ENCODE measurements at regions not wholly inside any gene's neighbourhood (a gene's known extent, or its start where the extent isn't known, plus 50 kb on each side); places are given as distances from the start of the nearest gene placed in this dataset.
"Not testable (repeated sequence)": the region's sequence is repeated elsewhere in the genome, so short reads cannot be mapped to it uniquely, and the experiment has no call there.

GRCh38 chr4:118410138-118410537 lies 57.3 kb upstream of the PRSS12 start:
- Histone ChIP-seq H3K36me3 (no peaks in the 10 kb centered on the region), H3K4me1 (ENCODE audit: control insufficient read depth in 1 of 2, insufficient read depth in 1 of 2, low read depth in 1 of 2, low read length in 1 of 2) (no peaks in the 10 kb centered on the region), H3K27ac (no peak overlapping the region), H3K9me3 (no peaks in the 10 kb centered on the region), H3K27me3 (no peaks in the 10 kb centered on the region), H3K4me3 (ENCODE audit: low read depth in 1 of 2, low read length in 1 of 2) (no peak overlapping the region)
- TF ChIP-seq, protein P1, sequence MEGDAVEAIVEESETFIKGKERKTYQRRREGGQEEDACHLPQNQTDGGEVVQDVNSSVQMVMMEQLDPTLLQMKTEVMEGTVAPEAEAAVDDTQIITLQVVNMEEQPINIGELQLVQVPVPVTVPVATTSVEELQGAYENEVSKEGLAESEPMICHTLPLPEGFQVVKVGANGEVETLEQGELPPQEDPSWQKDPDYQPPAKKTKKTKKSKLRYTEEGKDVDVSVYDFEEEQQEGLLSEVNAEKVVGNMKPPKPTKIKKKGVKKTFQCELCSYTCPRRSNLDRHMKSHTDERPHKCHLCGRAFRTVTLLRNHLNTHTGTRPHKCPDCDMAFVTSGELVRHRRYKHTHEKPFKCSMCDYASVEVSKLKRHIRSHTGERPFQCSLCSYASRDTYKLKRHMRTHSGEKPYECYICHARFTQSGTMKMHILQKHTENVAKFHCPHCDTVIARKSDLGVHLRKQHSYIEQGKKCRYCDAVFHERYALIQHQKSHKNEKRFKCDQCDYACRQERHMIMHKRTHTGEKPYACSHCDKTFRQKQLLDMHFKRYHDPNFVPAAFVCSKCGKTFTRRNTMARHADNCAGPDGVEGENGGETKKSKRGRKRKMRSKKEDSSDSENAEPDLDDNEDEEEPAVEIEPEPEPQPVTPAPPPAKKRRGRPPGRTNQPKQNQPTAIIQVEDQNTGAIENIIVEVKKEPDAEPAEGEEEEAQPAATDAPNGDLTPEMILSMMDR (IDR thresholded peaks at IDR 0.05): no peak

DNA sequence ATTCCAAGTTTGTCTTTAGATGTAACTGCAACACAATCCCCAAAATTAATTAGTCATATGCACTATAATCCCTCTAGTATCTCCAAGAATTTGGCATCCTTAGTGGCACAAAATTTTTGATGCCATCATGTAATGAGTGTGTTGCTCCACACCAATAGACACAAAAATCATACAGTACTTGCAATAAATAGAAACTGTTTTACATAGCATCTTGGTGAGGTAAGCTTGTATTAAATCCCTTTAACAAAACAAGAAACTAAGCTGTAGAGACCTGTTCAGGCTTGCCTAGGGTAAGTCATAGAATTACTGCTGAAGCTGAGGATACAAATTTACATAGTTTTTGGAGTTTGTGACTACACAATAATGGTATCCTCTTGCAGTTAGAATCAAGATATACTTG lies 64.5 kb upstream of the PRSS12 start:
- no peak overlapping the region for H3K27ac ChIP-seq
- H3K4me1 ChIP-seq (ENCODE audit: control insufficient read depth in 1 of 2, insufficient read depth in 1 of 2, low read depth in 1 of 2, low read length in 1 of 2): peaks cover 0 to 3% of the 10 kb centered on the region in 2 experiments
- no peaks in the 10 kb centered on the region for H3K9me3 ChIP-seq
- no peak overlapping the region for H3K4me3 ChIP-seq (ENCODE audit: low read depth in 1 of 2, low read length in 1 of 2)
- no peaks in the 10 kb centered on the region for H3K36me3 ChIP-seq
- H3K27me3 ChIP-seq: no peaks in the 10 kb centered on the region
- TF ChIP-seq, protein P1 (IDR thresholded peaks at IDR 0.05): no peak

DNA sequence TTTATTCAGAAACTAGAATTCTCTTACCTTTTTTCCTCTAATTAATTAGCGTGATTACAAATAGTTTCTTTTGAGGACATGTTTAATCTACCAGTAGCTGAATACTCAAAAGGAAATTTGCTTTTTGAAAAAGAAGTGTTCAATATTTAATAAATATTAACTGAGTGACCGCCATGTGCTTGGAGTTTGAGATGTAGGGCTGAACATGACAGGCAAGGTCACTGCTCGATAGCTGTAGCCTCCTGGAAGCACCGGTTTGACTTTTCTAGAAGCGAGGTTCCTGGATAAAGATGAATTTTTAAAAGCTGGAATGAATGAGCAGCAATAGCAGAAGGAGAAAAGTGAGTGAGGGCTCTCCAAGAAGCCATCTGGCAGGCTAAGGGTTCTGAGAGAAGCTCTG lies 65.0 kb upstream of the PRSS12 start:
- H3K9me3 ChIP-seq; H3K27me3 ChIP-seq; H3K27ac ChIP-seq; H3K36me3 ChIP-seq; H3K4me3 ChIP-seq (ENCODE audit: low read depth in 1 of 2, low read length in 1 of 2); H3K4me1 ChIP-seq (ENCODE audit: control insufficient read depth in 1 of 2, insufficient read depth in 1 of 2, low read depth in 1 of 2, low read length in 1 of 2): not testable (repeated sequence)

DNA sequence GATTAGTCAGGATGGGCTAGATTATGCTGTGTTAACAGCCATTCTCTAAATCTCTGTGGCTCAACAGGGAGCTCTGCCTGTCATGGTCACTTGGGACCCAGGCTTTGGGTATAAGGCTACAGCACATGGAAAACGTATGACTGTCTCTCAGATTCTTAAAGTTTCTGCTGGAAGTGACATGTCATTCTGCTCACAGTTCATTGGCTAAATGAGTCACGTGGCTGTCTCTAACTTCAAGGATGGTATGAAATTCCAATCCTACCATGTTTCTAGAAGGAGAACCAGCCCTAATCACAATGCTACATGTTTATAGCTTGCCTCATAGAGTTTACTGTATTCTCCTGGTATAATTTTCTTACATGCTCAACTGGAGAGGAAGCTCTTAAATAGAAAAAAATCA lies 65.6 kb upstream of the PRSS12 start:
- not testable (repeated sequence) for H3K36me3 ChIP-seq; H3K9me3 ChIP-seq; H3K4me1 ChIP-seq (ENCODE audit: control insufficient read depth in 1 of 2, insufficient read depth in 1 of 2, low read depth in 1 of 2, low read length in 1 of 2); H3K27ac ChIP-seq; H3K27me3 ChIP-seq; H3K4me3 ChIP-seq (ENCODE audit: low read depth in 1 of 2, low read length in 1 of 2)

GRCh38 chr4:118419626-118420025 lies 66.8 kb upstream of the PRSS12 start:
- H3K27ac ChIP-seq: peak overlapping the region; percentile 36
- H3K4me3 ChIP-seq (ENCODE audit: low read depth in 1 of 2, low read length in 1 of 2); H3K9me3 ChIP-seq; H3K27me3 ChIP-seq; H3K36me3 ChIP-seq; H3K4me1 ChIP-seq (ENCODE audit: control insufficient read depth in 1 of 2, insufficient read depth in 1 of 2, low read depth in 1 of 2, low read length in 1 of 2): not testable (repeated sequence)

DNA sequence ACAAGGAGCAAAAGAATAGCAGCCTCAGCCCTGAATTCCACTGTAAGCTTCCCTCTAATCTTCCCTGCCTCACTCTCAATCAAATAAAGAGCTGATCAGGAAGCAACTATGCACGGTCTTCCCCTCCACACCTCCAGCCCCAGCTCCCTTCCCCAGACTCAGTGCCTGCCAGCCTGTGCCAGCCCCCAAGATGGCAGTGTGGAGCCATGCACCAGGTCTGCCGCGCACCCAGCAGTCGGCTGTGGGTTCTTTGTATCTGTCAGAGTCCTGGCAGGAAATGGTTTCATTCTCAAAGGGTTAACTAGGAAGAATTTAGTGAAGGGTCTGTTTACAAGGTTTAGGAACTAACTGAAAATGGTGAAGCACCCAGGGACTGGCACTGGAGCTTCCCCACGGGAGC lies 71.3 kb upstream of the PRSS12 start:
- H3K4me1 ChIP-seq (ENCODE audit: control insufficient read depth in 1 of 2, insufficient read depth in 1 of 2, low read depth in 1 of 2, low read length in 1 of 2); H3K36me3 ChIP-seq; H3K9me3 ChIP-seq; H3K4me3 ChIP-seq (ENCODE audit: low read depth in 1 of 2, low read length in 1 of 2); H3K27ac ChIP-seq; H3K27me3 ChIP-seq: not testable (repeated sequence)

DNA sequence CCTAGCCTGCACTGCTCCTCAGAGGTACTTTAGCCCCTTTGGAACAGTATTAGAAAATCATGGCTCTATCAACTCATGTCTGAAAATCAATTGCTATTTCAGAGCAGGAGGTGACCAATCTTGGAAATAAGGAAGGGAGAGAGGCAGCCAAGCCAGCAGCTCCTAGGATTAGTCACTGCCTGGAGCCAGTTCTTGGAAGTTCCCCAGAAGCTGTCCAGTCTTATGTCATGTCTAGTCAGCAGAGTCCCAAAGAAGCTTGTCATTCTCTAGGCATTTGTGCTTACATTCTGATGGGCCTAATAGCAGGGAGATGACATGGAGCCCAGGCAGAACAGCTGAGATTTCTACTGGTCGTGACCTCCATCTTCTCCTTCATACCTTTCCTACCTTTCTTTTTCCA lies 76.1 kb upstream of the PRSS12 start:
- H3K27ac ChIP-seq; H3K9me3 ChIP-seq; H3K4me1 ChIP-seq (ENCODE audit: control insufficient read depth in 1 of 2, insufficient read depth in 1 of 2, low read depth in 1 of 2, low read length in 1 of 2); H3K4me3 ChIP-seq (ENCODE audit: low read depth in 1 of 2, low read length in 1 of 2); H3K27me3 ChIP-seq; H3K36me3 ChIP-seq: not testable (repeated sequence)

- H3K27me3 ChIP-seq; H3K9me3 ChIP-seq; H3K36me3 ChIP-seq; H3K4me1 ChIP-seq (ENCODE audit: control insufficient read depth in 1 of 2, insufficient read depth in 1 of 2, low read depth in 1 of 2, low read length in 1 of 2); H3K27ac ChIP-seq; H3K4me3 ChIP-seq (ENCODE audit: low read depth in 1 of 2, low read length in 1 of 2): not testable (repeated sequence)
These were observed 79.6 kb upstream of the PRSS12 start for GRCh38 chr4:118432359-118432758.

DNA sequence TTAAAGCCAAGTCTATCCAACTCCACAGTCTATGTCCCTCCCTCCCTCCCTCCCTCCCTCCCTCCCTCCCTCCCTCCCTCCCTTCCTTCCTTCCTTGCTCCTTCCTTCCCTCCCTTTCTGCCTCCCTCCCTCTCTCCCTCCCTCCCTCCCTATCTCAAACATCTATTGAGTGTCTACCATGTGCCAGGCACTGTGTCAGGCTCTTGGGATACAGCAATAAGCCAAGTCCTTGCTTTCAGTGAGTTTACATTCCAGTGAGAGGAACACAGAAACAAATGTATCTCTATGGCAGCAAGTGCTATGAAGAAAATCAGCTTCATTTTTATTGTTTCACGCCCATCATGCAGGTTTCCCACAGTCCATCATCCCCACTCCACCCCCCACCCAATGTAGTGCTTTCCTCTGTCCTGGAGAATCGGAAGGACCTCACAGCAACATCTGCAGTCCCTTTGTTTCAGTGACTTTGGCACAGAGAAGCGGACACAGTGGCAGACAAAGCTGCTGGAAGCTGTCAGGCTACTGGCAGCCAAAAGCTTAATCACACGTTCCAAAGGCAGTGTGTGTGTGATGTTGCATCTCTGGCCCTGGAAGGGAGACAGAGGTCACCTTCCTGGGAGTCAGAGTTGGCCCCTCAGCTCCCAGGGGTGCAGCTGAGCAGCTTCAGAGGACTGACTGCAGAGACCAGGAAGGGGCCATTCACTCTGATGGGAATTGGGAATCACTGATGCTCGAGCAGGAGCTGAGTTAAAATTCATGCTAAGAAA lies 81.0 kb upstream of the PRSS12 start:
- H3K27me3 ChIP-seq; H3K36me3 ChIP-seq; H3K4me1 ChIP-seq (ENCODE audit: control insufficient read depth in 1 of 2, insufficient read depth in 1 of 2, low read depth in 1 of 2, low read length in 1 of 2); H3K4me3 ChIP-seq (ENCODE audit: low read depth in 1 of 2, low read length in 1 of 2); H3K9me3 ChIP-seq; H3K27ac ChIP-seq: not testable (repeated sequence)

- H3K4me1 ChIP-seq (ENCODE audit: control insufficient read depth in 1 of 2, insufficient read depth in 1 of 2, low read depth in 1 of 2, low read length in 1 of 2); H3K9me3 ChIP-seq; H3K27ac ChIP-seq; H3K36me3 ChIP-seq; H3K4me3 ChIP-seq (ENCODE audit: low read depth in 1 of 2, low read length in 1 of 2); H3K27me3 ChIP-seq: not testable (repeated sequence)
These were observed 82.6 kb upstream of the PRSS12 start for GRCh38 chr4:118435415-118435814.

- not testable (repeated sequence) for H3K27me3 ChIP-seq; H3K4me1 ChIP-seq (ENCODE audit: control insufficient read depth in 1 of 2, insufficient read depth in 1 of 2, low read depth in 1 of 2, low read length in 1 of 2); H3K4me3 ChIP-seq (ENCODE audit: low read depth in 1 of 2, low read length in 1 of 2); H3K27ac ChIP-seq; H3K36me3 ChIP-seq; H3K9me3 ChIP-seq
These were observed 89.5 kb upstream of the PRSS12 start for GRCh38 chr4:118442115-118442837.

- not testable (repeated sequence) for H3K4me3 ChIP-seq (ENCODE audit: low read depth in 1 of 2, low read length in 1 of 2); H3K27ac ChIP-seq; H3K9me3 ChIP-seq; H3K27me3 ChIP-seq; H3K4me1 ChIP-seq (ENCODE audit: control insufficient read depth in 1 of 2, insufficient read depth in 1 of 2, low read depth in 1 of 2, low read length in 1 of 2); H3K36me3 ChIP-seq
These were observed 94.6 kb upstream of the PRSS12 start for GRCh38 chr4:118447397-118447796.

Measured in neutrophil (primary cell).